ENCODE measurements at regions not wholly inside any gene's neighbourhood (a gene's known extent, or its start where the extent isn't known, plus 50 kb on each side); places are given as distances from the start of the nearest gene placed in this dataset.

DNA sequence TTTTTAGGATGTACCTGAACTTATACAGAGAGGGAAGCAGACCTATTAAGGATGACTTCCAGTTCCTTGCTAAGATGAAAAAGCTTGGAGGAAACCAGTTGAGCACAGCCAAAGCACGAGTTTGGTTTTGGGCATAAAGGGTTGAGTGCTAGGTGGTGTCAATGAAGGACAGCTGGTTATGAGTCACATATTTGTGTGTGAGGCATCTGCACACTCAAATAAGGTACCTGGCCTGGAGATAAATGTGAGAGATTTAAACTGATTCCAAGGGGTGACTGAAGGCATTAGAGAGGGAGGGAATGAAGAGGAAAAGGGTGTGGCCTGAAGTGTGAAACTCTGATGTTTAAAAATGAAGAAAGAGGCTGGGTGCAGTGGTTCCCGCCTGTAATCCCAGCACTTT is 486.7 kb downstream of the DIPK2A start:
- no peak for TF ChIP-seq POLR2AphosphoS5 (IDR thresholded peaks at IDR 0.05; ENCODE audit: low read depth, low read length)
- TF ChIP-seq TAF1 (IDR thresholded peaks at IDR 0.05; ENCODE audit: low read depth, low read length), result no peak

All from GM12891 (cell line).